Esophagus muscularis mucosa (tissue), 4 donors: ENCODE measurements at regions not wholly inside any gene's neighbourhood (a gene's known extent, or its start where the extent isn't known, plus 50 kb on each side); places are given as distances from the start of the nearest gene placed in this dataset.

ENCODE experiments used
- DNase-seq: peaks from one replicate; pipeline ENCODE4 v3.0.0-alpha.2; 2017; ENCODE audit errors: extremely low spot score
- H3K27ac ChIP-seq, 4 donors: fragments of 200-600 bp; sonication (generic); replicated peaks in 1 of 4; 1 replicate in 3 of 4; 2 replicates in 1 of 4; pipeline ENCODE4 v1.5.1; 2016 to 2019; ENCODE audit warnings: mild to moderate bottlenecking in 1 of 4
- H3K27me3 ChIP-seq, 4 donors: fragments of 200-600 bp; sonication (generic); one replicate each; pipeline versions ENCODE4 v1.5.1 to v1.6.0; 2016 to 2019
- H3K36me3 ChIP-seq, 4 donors: fragments of 200-600 bp; sonication (generic); one replicate each; pipeline ENCODE4 v1.5.1; 2016 to 2019
- H3K4me1 ChIP-seq, 4 donors: fragments of 200-600 bp; sonication (generic); one replicate each; pipeline ENCODE4 v1.5.1; 2016 to 2019
- H3K4me3 ChIP-seq, 4 donors: fragments of 200-600 bp; sonication (generic); 1 replicate in 2 of 4; 2 replicates in 2 of 4; pipeline ENCODE4 v1.5.1; 2016 to 2019; ENCODE audit warnings: mild to moderate bottlenecking in 4 of 4, moderate library complexity in 1 of 4
- H3K9me3 ChIP-seq, 4 donors: fragments of 200-600 bp; sonication (generic); 1 replicate in 3 of 4; 2 replicates in 1 of 4; pipeline ENCODE4 v1.5.1; 2016 to 2019
- EP300 ChIP-seq: sonication (generic); formaldehyde crosslinking; IDR thresholded peaks from one replicate; pipeline ENCODE4 v1.6.1; 2017; ENCODE audit warnings: antibody characterized with exemption
- POLR2A ChIP-seq: fragments of 450-650 bp; IDR thresholded peaks from one replicate; pipeline ENCODE4 v1.6.1; 2017; ENCODE audit warnings: antibody characterized with exemption, moderate library complexity, mild to moderate bottlenecking, low read depth
- POLR2AphosphoS5 ChIP-seq, 2 donors: sonication (generic); formaldehyde crosslinking; IDR thresholded peaks; one replicate each; pipeline ENCODE4 v1.6.1; 2017; ENCODE audit warnings: antibody characterized with exemption in 2 of 2
- WGBS: methylation state at CpG from one replicate; pipeline ENCODE4 v1.1.5; 2018; 5-methylcytosine and 5-hydroxymethylcytosine counted together
- intact Hi-C: fragments of 100-400 bp; cut with DNase I; formaldehyde crosslinking; loops from one replicate; pipeline ENCODE4 v1.15.1; 2023
- TF ChIP-seq, protein P1 (sequence below), 3 experiments: fragments of 200-600 bp in 2 of 3; fragments of 450-650 bp in 1 of 3; sonication (generic) in 2 of 3; IDR thresholded peaks; one replicate each; pipeline ENCODE4 v1.5.1; 2017 to 2019; ENCODE audit warnings: antibody characterized with exemption in 3 of 3, mild to moderate bottlenecking in 2 of 3, moderate library complexity in 1 of 3

DNA sequence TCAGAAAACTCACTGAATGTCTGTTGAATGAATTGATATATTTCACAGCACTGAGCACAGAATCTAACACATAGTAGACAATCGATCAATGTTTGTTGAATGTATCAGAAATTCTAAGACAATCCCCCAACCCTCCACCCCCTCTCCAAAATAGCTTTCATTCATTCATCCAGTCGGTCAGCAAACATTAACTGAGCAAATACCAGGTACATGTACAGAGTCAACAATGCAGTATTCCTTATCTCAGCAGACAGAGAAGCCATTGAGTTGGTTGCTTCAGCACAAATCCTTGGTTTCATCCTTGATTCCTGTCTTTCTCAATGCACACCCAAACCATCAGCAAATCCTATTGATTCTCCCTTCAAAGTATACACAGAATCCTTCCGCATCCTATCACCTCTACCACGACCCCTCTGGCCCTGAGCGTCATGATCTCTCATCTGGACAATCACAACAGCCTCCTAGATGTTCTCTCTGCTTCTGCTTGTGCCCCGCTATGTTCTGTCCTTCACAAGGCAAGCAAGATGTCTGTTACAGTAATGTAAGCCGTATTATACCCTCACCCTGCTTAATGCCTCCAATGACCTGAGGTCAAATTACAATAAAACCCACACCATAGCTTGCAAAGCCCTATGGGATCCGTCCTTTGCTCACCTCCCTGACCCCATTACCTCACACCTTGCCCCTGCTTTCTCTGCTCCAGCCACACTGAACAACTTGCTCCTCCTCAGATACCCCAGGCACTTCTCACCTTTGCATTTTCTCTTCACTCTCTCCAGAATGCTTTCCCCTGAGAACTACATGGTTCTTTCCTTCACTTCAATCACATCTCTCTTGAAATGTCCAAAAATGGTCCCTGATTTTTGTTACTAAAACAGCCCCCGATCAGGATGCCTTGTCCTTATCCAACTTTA, 738.1 kb upstream of the TBX3 start:
- Histone ChIP-seq H3K36me3 (no peaks in the 10 kb centered on the region), H3K4me1 (no peaks in the 10 kb centered on the region), H3K9me3 (peaks cover 0 to 1% (median under 1%) of the 10 kb centered on the region in 4 donors), H3K27me3 (peaks cover 0 to 3% (median 0%) of the 10 kb centered on the region in 4 donors), H3K27ac (no peak overlapping the region), H3K4me3 (no peak overlapping the region)
- TF ChIP-seq EP300 (no peak), POLR2AphosphoS5 (IDR thresholded peaks at IDR 0.05) (no peak), POLR2A (no peak)
- TF ChIP-seq, protein P1, sequence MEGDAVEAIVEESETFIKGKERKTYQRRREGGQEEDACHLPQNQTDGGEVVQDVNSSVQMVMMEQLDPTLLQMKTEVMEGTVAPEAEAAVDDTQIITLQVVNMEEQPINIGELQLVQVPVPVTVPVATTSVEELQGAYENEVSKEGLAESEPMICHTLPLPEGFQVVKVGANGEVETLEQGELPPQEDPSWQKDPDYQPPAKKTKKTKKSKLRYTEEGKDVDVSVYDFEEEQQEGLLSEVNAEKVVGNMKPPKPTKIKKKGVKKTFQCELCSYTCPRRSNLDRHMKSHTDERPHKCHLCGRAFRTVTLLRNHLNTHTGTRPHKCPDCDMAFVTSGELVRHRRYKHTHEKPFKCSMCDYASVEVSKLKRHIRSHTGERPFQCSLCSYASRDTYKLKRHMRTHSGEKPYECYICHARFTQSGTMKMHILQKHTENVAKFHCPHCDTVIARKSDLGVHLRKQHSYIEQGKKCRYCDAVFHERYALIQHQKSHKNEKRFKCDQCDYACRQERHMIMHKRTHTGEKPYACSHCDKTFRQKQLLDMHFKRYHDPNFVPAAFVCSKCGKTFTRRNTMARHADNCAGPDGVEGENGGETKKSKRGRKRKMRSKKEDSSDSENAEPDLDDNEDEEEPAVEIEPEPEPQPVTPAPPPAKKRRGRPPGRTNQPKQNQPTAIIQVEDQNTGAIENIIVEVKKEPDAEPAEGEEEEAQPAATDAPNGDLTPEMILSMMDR (IDR thresholded peaks at IDR 0.05), result no peak
- intact Hi-C loops, result no loop called here
- 88% methylated on average over 9 of the region's 9 CpGs for WGBS
- no peak for DNase-seq

DNA sequence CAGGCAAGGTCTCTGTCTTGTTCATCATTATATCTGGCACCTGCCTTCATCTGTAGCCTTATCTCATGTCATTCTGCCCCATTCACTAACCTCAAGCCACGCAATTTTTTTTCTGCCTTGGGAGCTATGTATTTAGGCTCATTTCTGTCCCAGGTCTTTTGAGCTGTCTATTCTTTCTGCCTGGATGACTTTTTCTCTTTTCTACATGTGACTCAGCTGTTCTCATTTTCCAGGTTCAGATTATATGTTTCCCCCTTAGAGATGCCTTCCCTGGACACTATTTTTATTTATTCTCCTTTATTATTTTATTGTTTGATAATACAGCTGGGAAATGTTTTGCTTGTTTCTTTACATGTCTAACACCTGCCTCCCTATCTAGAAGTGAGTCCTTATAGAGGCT, 737.4 kb upstream of the TBX3 start:
- H3K9me3 ChIP-seq, result peaks cover 0 to 5% (median 2%) of the 10 kb centered on the region in 4 donors
- H3K4me1 ChIP-seq, result no peaks in the 10 kb centered on the region
- peaks cover 0 to 3% (median 0%) of the 10 kb centered on the region in 4 donors for H3K27me3 ChIP-seq
- intact Hi-C loops, result no loop called here
- WGBS, result 97% methylated on average over 1 of the region's 1 CpG
- TF ChIP-seq, protein P1 (IDR thresholded peaks at IDR 0.05), result no peak
- no peak for TF ChIP-seq EP300
- TF ChIP-seq POLR2A, result no peak
- H3K4me3 ChIP-seq, result no peak overlapping the region
- DNase-seq, result no peak
- H3K36me3 ChIP-seq, result no peaks in the 10 kb centered on the region
- H3K27ac ChIP-seq, result no peak overlapping the region

DNA sequence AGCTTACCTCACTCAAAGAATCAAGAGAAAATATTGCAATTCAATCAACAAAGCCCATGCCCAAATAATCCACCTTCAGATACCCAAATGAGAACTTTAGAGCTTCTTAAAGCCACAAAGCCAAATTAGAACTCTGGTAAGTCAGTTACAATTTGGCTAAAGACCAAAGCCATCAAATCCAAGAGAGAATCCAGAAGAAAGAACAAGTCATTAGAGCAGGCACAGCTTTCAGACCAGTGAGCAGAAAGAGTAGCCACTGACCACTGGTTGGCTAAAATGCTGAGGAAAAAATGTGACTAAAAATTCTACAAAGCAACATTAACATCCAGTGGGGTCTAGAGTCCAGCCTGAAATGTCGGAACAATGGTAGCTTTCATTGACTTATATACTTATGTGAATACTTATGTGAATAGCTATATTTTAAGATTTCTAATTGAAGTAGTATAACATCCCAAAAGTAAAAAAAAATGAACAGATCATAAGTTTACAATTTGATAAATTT, 735.2 kb upstream of the TBX3 start:
- intact Hi-C loops, result no loop called here
- DNase-seq, result no peak

DNA sequence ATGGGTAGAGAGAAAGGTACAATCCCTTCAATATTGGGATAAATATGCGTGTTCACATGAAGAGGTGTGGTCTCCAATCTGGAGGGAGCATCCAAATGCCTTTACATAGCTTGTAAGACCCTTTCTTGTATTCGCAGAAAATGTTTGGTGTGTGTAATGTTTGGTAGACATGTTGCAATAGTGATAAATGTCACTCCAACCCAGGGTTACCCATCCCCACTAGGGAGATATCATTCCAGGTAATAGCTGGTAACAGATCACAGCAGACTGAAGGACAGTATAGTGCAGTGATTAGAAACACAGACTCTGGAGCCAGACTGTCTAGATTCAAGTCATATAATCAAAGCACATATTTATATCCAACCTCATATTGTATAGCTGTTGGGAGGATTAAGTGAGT, 733.6 kb upstream of the TBX3 start:
- Histone ChIP-seq H3K4me3 (no peak overlapping the region), H3K27me3 (no peaks in the 10 kb centered on the region), H3K27ac (no peak overlapping the region), H3K36me3 (no peaks in the 10 kb centered on the region), H3K9me3 (peaks cover 0 to 5% (median 2%) of the 10 kb centered on the region in 4 donors), H3K4me1 (no peaks in the 10 kb centered on the region)
- intact Hi-C loops, result no loop called here
- TF ChIP-seq POLR2AphosphoS5 (IDR thresholded peaks at IDR 0.05) (no peak), EP300 (no peak), POLR2A (no peak)
- TF ChIP-seq, protein P1 (IDR thresholded peaks at IDR 0.05), result no peak
- no peak for DNase-seq
- WGBS, result 72% methylated on average over 2 of the region's 2 CpGs

More for the DNA sequence above, 735.2 kb upstream of the TBX3 start:
- WGBS, result 85% methylated on average over 1 of the region's 1 CpG
- Histone ChIP-seq H3K36me3 (no peaks in the 10 kb centered on the region), H3K4me3 (no peak overlapping the region), H3K4me1 (no peaks in the 10 kb centered on the region), H3K9me3 (peaks cover 0 to 5% (median 2%) of the 10 kb centered on the region in 4 donors), H3K27me3 (peaks cover 0 to 3% (median 0%) of the 10 kb centered on the region in 4 donors), H3K27ac (no peak overlapping the region)
- TF ChIP-seq EP300 (no peak), POLR2A (no peak), POLR2AphosphoS5 (IDR thresholded peaks at IDR 0.05) (no peak)
- TF ChIP-seq, protein P1 (IDR thresholded peaks at IDR 0.05), result no peak
